NCI-H1694 treated with DMSO at 0.1 percent for 48 hours (cell line): ENCODE measurements at regions not wholly inside any gene's neighbourhood (a gene's known extent, or its start where the extent isn't known, plus 50 kb on each side); places are given as distances from the start of the nearest gene placed in this dataset.

ENCODE experiments used
- DNase-seq: peaks from one replicate; lab custom pipeline; 2025; lab: John Stamatoyannopoulos, UW

DNA sequence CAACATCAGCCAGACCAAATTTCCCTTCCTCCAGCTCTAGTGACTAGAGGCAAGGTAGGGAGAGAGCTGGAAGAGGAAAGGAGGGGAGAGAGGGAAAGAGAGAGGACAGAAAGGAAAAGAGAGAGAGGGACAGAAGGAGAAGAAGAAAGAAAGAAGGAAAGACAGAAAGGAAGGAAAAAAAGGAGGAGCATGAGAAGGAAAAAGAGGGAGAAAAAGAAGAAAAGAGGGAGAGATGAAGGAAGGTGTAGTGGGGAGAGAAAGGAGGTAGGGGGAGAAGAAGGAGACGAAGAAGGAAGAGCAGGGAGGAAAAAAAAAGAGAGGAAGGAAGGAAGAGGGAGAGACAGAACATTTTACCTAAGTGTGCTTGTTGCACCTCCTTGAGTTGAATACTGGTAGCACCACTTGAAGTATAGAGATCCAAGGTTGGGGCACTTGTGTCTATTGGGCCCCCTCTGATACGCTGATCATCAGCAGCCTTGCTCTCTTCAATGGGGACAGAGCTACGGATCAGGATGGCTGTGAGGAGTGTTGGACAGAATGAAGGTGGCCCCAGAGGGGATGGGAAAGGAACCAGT, 232.5 kb downstream of the SUDS3 start:
- DNase-seq = no peak

DNA sequence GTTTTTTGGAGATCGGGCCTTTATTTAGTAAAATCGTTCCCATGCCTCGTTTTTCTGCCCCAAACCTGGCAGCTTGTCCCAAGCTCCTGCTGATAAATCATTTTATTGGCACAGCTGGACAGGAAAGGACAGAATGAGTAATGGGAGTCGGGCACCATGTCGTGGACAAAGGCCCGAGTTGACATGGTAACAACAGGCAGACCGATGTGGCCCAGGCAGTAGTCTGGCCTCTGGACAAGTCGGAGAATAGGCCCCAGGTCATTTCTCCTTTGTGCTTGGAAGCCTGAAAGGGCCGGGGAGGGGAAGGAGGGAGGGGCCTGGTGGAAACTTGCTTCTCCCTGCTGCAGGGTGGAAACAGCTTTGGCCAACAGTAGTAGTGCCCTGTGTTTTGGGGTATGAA, 234.9 kb downstream of the SUDS3 start:
- DNase-seq = no peak

DNA sequence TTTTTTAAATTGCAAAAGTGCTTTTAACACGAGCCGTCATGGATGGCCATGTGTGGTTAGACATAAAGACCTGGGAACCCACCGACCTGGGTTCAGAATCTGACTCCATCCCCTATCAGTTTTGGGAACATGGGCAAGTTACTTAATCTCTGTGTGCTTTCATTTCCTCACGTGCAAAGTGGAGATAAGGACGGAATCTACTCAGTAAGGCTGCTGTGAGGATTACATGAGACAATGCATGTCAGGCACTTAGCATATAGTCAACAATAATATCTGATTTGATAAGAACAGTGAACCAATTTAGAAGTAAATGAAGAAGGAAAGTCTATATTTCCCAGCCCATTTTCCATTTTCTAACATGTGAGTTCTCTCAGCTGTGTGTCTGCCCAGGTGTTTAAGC, 235.4 kb downstream of the SUDS3 start:
- no peak for DNase-seq

DNA sequence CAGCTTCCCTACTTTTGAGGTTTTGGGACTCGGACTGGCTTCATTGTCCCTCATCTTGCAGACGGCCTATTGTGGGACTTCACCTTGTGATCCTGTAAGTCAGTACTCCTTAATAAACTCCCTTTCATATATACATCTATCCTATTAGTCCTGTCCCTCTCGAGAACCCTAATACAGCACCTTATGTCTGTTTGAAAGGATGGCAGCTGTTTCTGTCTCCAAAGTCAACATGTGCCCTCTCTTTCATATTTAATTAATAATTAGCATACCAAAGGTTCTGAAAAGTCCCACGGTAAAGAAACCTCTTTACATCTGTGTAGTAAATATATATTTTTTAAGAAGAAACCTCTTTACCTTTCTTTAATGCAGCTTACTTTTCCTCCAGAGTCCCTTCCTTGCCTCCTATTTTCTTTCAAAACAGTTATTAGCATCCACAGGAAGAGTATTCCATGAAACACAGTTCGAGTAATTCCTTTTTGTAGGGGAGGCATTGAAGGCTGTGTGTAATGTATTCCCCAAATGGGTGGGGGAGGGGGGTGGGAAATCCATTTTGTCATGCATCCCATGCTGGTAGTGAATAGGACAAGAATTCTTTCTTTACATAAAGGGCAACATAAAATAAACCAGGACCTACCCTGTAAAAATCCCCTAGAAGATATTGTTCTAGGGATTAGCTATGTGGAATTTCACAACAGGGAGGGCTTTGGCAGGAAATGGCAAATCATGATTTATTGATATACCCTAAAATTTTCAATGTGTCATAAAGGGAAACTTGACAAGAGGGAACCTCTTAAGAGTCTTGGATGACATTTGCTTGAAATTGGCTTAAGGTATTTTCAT, 241.5 kb downstream of the SUDS3 start:
- DNase-seq = no peak

DNA sequence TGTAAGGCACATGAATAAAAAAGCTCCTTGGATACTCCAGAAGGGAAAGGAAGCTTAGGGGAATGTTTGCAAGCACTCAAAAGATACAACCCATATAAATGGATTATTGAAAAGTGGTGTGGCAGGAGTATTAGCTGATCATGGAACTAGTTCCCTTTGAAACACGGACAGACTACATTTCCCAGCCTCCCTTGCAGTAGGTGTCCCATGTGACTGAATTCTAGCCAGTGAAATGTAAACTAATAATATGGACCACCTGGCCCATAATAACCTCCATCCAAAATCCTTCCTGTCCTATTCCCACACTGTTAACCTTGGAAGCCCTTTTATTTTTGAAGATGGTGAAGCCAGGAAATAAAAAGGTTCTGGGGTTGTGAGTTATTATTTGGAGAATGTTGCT, 242.3 kb downstream of the SUDS3 start:
- DNase-seq = no peak

DNA sequence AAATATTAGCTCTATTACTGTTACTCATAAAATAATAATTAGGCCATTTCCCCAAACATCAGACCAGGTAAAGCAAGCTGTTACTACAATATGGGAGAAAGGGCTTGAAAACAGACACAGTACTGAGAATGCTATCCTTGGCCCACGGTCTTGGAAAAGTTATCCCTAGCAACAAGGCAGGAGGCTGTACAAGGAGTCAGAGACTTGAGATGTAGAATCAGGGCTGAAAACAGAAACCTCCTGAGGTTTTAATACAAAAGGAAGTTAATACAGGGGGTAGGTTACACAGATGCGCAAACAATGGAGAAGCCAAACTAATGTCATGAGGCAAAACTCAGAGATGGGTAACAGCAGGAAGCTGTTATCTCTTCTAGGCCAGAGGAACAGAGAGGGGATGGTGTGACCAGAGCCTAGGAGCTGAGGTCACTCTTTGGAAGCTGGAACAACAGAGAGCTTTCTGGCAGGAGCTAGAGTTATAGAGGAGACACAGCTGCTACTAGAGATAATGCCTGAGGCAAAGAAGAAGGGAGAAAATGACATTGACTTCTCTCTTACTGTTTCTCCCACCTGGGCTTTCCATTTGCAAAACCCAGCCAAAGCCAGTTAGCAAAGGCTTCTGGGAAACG, 248.8 kb downstream of the SUDS3 start:
- no peak for DNase-seq

DNA sequence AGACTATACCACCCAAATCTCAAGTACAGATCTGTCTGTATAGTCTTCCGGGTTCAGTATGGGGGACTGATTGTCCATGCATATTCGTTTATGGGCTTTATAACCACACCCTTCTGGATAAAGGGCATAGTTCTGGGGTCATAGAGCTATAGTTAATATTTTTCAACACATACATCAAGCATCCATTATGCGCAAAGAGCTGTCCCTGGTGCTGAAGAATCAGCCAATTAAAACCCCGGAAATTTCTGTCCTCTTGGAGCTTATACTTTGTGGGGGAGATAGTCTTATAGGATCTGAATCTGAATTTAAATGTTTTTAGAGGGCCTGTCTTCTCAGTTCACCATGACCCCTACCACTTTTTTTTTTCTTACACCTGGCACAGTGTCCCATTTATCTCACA, 256.7 kb downstream of the SUDS3 start:
- no peak for DNase-seq

DNA sequence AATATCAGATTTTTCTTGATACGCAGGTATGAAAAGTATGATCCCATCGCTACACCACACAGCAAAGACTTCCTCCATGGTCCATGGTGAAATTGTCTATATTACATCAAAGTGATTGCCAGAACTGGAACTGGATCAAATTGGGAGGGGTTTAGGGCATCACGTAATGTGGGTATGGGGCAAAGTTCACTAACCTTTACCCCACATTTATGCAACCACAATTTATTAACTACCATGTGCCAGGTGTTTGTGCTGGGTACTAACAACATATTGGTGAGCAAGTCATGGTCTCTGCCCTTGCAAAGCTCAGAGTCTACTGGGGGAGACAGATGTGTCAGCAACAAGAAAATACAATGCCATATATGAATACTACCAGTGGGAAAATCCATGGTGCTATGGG, 258.9 kb downstream of the SUDS3 start:
- DNase-seq = no peak

DNA sequence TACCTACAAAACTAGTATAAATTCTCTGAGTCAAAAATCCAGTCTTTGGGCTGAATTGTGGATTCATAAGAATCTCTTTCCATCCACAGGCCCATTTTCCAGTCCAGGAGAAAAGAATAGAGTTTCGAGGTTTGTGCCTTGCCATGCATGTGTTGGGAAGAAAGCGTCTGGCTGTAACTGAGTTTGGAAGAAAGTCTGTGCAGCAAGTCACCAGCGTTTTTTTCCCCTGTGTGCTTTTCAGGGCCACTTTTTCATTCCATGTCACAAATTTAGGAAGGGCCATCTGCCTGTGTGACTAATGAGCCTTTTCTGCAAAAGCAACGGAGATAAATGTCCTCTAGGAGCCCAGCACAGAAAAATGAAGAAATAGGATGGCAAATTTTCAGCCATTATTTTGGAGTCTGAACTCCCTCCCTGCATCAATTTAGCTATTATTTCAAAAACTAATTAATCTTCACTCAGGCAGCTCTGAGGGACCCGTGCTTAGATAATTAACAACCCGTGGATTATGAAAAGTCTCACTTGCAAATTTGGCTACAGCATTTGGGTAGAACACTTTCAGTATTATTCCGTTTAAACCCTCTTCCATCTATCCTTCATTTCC, 261.5 kb downstream of the SUDS3 start:
- peak; percentile 7 for DNase-seq

DNA sequence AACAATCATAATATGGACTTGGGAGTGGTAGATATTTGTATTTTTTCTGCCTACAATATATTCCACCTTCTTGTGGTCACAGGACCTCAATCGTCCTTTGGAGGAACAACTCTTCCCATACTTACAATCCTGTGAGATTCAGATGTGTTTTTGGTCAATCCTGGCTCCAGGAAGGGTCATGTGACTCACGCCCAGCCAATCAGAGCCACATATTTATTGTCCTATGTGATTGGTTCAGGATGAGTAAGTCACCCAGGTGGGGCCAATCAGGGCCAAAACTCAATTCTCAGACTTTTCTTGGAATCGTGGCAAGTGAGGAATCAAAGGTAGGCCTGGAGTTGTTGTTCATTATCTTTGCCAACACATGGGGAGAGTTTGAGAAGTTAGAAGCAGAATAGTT, 264.9 kb downstream of the SUDS3 start:
- DNase-seq = no peak

DNA sequence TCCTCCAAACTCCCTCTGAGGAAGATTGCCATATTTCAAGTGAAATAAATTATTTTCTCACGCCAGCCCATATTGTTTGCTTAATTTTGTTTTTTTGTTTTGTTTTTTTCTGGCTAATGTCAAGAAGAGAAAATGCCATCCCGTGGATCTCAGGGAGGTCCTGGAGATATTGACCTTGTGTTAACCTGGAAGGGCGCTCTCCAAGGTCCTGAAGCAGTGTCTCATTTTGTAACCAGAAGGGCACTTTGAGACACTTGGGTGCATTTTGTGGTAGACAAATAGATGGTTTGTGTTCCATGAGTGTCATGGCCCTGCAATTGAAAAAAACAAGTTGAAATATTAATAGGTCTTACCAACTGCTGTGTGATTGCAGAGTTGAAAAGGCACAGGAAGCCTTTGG, 268.9 kb downstream of the SUDS3 start:
- DNase-seq = no peak

DNA sequence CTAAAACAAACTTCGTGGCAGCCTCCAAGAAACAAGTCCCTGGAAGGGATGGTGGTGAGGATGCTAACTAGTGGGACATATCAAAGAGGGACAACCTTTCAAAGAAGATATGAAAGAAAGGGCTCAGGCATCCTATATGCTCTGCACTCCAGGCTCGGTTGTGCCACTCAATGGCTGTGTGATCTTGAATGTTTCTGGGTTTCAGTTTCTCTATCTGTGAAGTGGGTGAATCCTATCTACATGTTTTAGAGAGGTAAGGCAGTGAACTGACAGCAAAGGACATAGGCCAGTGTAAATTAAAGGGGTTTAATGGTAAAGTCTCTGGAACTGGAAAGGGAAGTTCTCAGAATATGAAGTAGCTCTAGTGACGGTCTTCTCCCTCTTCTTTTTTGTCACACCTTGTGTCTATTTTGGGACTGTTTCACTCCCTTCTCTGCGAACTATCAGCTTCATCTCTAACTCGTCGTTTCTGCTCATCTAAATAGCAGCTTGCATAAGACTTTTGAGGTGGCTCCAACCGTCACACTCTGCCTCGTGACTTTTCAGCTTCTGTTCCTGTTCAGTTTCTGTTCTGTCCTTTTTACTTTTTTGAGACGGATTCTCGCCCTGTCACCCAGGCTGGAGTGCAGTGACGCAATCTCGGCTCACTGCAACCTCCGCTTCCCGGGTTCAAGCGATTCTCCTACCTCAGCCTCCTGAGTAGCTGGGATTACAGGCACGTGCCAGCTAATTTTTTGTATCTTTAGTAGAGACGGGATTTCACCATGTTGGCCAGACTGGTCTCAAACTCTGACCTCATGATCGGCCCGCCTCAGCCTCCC, 273.6 kb downstream of the SUDS3 start:
- DNase-seq = no peak

DNA sequence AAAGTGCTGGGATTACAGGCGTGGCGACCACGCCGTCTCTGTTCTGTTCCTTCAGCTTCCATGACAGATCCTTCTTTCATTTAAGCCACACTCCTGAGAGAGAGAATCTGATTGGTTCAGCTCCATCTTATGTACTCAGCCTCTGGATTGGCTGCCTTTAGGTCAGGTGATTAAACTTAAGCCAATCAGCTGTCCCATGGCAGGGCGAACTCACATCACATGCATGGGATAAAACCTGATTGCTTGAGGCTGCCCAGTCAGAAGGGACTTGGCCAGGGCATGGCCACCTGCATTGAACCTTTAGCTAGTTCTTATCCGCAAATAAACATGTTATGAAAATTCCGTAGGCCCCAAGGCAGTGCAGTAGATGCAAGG, 274.2 kb downstream of the SUDS3 start:
- no peak for DNase-seq

DNA sequence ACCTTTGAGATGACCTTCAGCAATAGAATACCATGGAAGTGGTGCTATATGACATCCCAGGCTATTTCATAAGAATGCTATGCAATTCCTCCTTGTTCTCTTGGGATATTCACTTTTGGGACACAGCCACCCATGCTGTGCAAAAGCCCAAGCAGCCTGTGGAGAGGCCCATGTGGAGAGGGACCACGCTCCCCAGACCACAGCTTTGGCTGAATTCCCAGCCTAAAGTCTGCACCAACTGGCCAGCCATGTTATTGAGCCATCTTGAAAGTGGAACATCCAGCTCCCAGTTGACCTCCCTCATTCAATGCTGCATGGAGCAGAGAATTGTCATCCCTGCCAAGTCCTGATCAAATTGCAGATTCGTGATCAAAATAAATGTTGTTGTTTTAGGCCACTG, 275.1 kb downstream of the SUDS3 start:
- DNase-seq = no peak

DNA sequence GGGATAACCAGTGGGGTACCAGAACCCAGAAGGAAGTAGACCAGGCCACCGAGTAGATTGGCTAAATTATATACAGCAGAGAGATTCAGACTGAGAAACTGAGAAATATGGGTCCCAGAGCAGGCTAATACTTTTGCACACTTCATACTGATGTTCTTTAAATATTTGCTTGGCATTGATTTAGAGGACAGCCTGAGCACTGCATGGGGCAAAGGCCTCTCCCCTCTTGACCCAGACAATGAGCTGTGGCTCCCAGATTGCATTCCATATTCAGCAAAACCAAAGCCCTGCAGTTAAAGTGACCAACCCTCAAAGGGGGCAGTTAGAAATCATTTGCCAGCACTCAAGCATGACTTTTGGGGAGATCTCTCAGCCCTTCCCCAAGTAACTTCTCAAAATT, 279.2 kb downstream of the SUDS3 start:
- DNase-seq = no peak

DNA sequence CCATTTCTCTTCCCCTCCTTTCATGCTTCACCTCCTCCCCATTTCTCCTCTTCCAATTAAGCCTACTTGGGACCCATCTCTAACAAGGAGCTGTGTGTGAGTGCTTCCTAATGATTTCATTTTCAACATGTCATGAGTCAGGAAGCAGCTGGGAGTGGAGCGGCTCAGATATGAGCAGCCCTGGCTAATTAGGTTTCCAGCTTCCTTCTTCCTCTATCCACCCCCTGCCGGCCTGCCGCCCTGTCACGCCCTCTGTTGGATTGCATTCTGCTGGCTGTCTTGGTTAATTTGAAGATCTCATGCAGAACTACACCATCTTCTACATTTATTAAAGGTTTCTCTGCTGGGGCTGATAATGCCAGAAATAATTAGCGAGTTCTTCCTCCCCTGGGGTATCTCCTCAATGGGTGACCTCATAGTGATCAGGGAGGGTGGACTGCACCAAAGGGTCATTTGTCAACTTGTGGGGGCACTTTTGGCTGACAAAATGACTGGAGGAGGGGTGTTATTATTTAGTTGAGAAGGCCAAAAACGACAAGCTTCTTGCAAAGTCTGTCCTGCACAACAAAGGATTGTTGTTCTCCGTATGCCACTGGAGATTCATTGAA, 300.9 kb upstream of the SRRM4 start:
- DNase-seq = no peak

DNA sequence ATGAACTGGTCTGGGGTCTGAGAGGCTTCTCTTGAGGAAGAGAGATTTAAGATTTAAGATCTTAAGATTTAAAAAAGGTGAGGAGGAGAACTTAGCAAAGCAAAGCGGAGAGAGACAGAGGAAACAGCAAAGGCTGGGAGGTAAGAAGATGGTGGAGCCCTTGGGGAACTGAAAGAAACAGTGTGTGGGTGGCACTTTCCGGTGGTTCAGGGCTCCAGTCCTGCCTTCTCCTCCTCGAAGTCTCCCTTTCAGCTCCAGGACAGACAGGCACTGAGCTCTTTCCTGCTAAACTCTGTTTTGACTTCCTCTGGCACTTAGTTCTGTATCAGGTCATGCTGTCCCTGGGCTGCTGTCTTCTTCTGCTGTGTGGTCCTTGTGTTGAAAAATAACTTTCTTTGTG, 298.7 kb upstream of the SRRM4 start:
- DNase-seq = no peak

DNA sequence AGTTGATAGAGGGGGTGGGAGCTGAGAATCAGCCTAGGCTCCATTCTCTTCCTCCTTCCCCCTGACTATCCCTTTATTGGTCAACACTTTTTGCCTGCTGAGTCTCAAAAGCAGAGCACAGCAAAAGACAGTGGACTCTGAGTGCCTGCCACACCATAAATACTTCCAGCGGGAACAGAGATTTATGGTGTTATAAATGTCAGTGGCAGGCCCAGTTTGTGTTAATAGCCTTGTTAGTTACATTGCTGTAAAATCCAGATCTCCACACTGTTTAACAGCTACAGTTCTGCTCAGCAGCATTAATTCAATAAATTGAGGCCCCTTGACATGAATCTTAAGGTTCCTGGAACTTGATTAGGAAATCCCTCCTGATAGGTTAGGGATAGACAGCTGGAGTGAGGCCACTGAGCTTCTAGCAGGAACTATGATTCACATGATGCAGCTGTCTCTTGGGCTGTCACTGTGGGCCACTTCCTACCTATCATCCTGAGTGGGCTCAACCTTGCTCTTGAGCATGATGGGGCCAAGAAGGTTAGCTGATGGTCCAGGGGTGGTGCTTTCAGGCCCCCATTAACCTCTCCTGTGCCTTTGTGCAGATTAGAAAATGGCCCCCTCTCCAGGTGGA, 295.2 kb upstream of the SRRM4 start:
- no peak for DNase-seq

DNA sequence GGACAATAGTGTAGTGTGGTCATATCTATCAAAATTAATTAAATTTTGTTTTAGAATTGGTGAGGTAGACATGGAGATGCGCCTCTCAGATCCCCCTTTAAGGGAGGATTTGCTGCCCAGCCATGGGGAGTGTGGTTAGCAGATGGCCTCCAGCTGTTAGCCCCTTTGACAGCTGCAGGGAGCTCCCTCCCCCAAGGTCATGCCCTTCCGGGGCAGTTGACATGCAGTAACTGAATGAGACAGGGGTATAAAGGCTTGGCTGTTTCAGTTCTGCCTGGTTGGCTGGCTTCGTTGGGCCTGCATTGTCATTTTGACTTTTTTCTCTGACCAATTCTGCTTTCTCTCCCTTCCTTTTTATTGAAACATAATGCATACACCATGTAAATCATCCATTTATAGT, 291.5 kb upstream of the SRRM4 start:
- no peak for DNase-seq

DNA sequence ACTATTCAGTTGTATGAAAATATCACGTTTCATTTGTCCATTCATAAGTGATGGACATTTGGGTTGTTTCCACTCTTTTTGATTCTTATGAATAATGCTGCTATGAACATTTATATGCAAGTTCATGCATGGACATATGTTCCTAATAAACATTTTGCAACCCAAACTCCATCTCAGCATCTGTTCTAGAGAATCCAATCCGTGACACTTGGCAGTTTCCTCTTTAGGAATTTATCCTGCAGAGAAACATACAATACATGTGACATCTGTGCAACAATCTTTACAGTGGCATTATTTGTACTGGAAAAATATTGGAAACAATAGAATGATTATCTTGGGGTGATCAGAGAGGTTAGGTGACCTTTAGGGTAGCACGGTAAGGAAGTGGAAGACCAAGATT, 290.8 kb upstream of the SRRM4 start:
- DNase-seq = peak; percentile 17

DNA sequence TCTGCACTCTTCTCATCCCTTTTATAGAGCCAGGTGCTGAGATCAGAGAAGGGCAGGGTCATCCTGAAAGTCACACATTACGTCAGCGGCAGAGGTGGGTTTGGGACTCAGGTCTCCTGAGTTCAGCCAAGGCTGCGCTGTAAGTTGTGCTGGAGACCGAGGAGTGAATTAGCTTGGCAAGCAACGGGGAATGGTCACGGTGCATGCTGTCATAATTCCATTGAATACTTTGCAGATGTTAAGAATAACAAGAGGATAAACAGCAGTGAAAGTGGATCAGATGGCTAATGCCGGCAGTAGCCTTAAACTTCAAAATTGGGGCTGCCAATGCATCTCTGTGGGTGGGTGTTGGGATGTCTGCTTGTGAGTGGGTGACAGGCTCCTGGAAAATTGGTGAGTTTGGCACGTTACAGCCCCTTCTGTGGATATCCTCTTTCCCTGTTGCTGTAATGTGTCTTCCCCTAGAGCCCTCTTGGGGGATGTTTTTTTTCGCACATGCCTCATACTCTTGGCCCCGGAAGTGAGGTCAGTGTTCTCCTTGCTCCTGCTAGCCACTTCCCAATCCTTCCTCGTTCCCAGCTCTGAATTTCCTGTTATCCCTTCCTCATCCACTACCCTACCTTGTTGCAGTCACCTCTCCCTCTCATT, 287.1 kb upstream of the SRRM4 start:
- DNase-seq = no peak
